Common myeloid progenitor, CD34-positive (primary cell): ENCODE measurements at regions not wholly inside any gene's neighbourhood (a gene's known extent, or its start where the extent isn't known, plus 50 kb on each side); places are given as distances from the start of the nearest gene placed in this dataset.

Source experiments
- CTCF ChIA-PET: fragments of 350-600 bp; sonication (Branson Sonifier 250); formaldehyde crosslinking; loops from one replicate; lab custom pipeline; 2021; ENCODE audit warnings: antibody characterized with exemption; lab: Charles Lee
- POLR2A ChIA-PET: fragments of 350-600 bp; sonication (Branson Sonifier 250); formaldehyde crosslinking; loops from one replicate; lab custom pipeline; 2021; ENCODE audit warnings: antibody characterized with exemption; lab: Charles Lee
- DNase-seq, 3 donors: peaks; one replicate each; pipeline versions ENCODE4 v3.0.0 to v3.0.0-alpha.2; 2013
- H3K27ac ChIP-seq, 2 experiments: 1 replicate in 1 of 2; 2 replicates in 1 of 2; pipeline ENCODE4 v1.7.0; 2013; ENCODE audit warnings: inconsistent platforms in 2 of 2, low read length in 2 of 2, mild to moderate bottlenecking in 2 of 2, low read depth in 1 of 2, moderate library complexity in 1 of 2; ENCODE audit not compliant: severe bottlenecking in 2 of 2, insufficient read depth in 1 of 2, poor library complexity in 1 of 2
- H3K27me3 ChIP-seq, 5 experiments: replicated peaks in 2 of 5; 1 replicate in 3 of 5; 2 replicates in 2 of 5; pipeline versions ENCODE4 v1.6.1 to v1.7.0; 2013; ENCODE audit warnings: low read length in 4 of 5, mild to moderate bottlenecking in 2 of 5, moderate library complexity in 2 of 5, inconsistent platforms in 1 of 5; ENCODE audit not compliant: insufficient read depth in 5 of 5, control insufficient read depth in 4 of 5
- H3K36me3 ChIP-seq, 4 experiments: 1 replicate in 2 of 4; 2 replicates in 2 of 4; pipeline versions ENCODE4 v1.6.1 to v1.7.0; 2013; ENCODE audit warnings: low read length in 3 of 4, control low read depth in 1 of 4, mild to moderate bottlenecking in 1 of 4; ENCODE audit not compliant: control insufficient read depth in 4 of 4, insufficient read depth in 4 of 4
- H3K4me1 ChIP-seq, 4 experiments: 1 replicate in 3 of 4; 2 replicates in 1 of 4; pipeline versions ENCODE4 v1.6.1 to v1.7.1; 2013; ENCODE audit warnings: low read length in 3 of 4, mild to moderate bottlenecking in 3 of 4, control low read depth in 1 of 4, inconsistent platforms in 1 of 4, moderate library complexity in 1 of 4; ENCODE audit not compliant: control insufficient read depth in 4 of 4, insufficient read depth in 4 of 4; ENCODE audit errors: control extremely low read depth in 1 of 4
- H3K4me3 ChIP-seq, 7 experiments: 1 replicate in 4 of 7; 2 replicates in 3 of 7; pipeline versions ENCODE4 v1.5.1 to v1.7.0; 2013; ENCODE audit warnings: mild to moderate bottlenecking in 7 of 7, low read length in 6 of 7, moderate library complexity in 6 of 7, inconsistent platforms in 2 of 7, low read depth in 2 of 7, control low read depth in 1 of 7; ENCODE audit not compliant: insufficient read depth in 4 of 7, control insufficient read depth in 1 of 7; ENCODE audit errors: extremely low read depth in 1 of 7
- H3K9me3 ChIP-seq, 5 experiments: 1 replicate in 4 of 5; 2 replicates in 1 of 5; pipeline versions ENCODE4 v1.6.1 to v1.7.1; 2013; ENCODE audit warnings: low read length in 4 of 5, mild to moderate bottlenecking in 2 of 5, inconsistent platforms in 1 of 5, low read depth in 1 of 5, moderate library complexity in 1 of 5; ENCODE audit not compliant: control insufficient read depth in 4 of 5, insufficient read depth in 2 of 5; ENCODE audit errors: control extremely low read depth in 1 of 5
- WGBS: methylation state at CpG from one replicate; pipeline ENCODE4 v1.1.5; 2013; ENCODE audit not compliant: insufficient coverage; 5-methylcytosine and 5-hydroxymethylcytosine counted together

DNA sequence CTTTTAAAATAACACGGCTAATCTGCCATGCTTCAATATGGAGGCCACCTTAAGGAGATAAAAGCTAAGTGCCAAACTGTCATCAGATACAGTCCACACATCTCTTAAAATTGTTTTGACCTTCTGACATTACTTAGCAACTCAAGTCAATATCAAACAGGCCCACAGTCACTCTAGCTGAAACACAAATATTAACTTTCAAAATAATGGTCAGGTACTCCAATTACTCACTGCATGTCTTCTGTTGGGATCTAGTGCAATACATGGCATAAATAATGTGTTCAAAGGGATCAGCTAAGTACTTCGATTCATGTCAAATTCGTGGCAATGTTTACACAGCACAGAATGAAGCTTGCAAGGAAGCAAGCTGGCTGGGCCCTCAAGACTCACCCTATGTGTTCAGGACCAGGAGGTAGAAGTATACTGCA is 133.9 kb upstream of the BEND6 start:
- no peak for DNase-seq
- WGBS: 91% methylated on average over 3 of the region's 3 CpGs
- H3K27ac ChIP-seq: no peak overlapping the region
- no peaks in the 10 kb centered on the region for H3K27me3 ChIP-seq
- H3K36me3 ChIP-seq: no peaks in the 10 kb centered on the region
- H3K4me3 ChIP-seq: no peak overlapping the region
- ChIA-PET CTCF (interaction anchor here (0.7 to 1.5 kb wide), 5 partner anchors 9 to 228 kb away, joined by 3 to 4 read pairs (median 3); no protein-coding TSS in a partner anchor), POLR2A (no interaction called here)
- H3K9me3 ChIP-seq: no peaks in the 10 kb centered on the region
- no peaks in the 10 kb centered on the region for H3K4me1 ChIP-seq

GRCh38 chr6:56820060-56820459 is 134.8 kb upstream of the BEND6 start:
- DNase-seq: no peak
- Histone ChIP-seq H3K4me1 (no peaks in the 10 kb centered on the region), H3K27ac (no peak overlapping the region), H3K27me3 (no peaks in the 10 kb centered on the region), H3K36me3 (no peaks in the 10 kb centered on the region), H3K9me3 (no peaks in the 10 kb centered on the region), H3K4me3 (no peak overlapping the region)
- no CpG with 5 or more reads among the region's 2 CpGs for WGBS
- ChIA-PET POLR2A (no interaction called here), CTCF (interaction anchor here (1.5 to 1.8 kb wide), 2 partner anchors 13 to 18 kb away, joined by 4 read pairs; no protein-coding TSS in a partner anchor)

GRCh38 chr6:56819604-56820003 is 135.3 kb upstream of the BEND6 start:
- Histone ChIP-seq H3K36me3 (no peaks in the 10 kb centered on the region), H3K4me3 (no peak overlapping the region), H3K4me1 (no peaks in the 10 kb centered on the region), H3K9me3 (no peaks in the 10 kb centered on the region), H3K27ac (no peak overlapping the region), H3K27me3 (no peaks in the 10 kb centered on the region)
- POLR2A ChIA-PET: no interaction called here
- CTCF ChIA-PET: interaction anchor here (0.6 to 1.8 kb wide), 4 partner anchors 10 to 44 kb away, joined by 3 to 4 read pairs (median 4); no protein-coding TSS in a partner anchor
- DNase-seq: no peak
- WGBS: no CpG with 5 or more reads among the region's 1 CpG

GRCh38 chr6:56816370-56816769 is 138.5 kb upstream of the BEND6 start:
- no peak overlapping the region for H3K27ac ChIP-seq
- DNase-seq: no peak
- 100% methylated on average over 1 of the region's 5 CpGs for WGBS
- H3K27me3 ChIP-seq: no peaks in the 10 kb centered on the region
- ChIA-PET CTCF (interaction anchor here (1.4 kb wide), 1 partner anchor 181 kb away, joined by 3 read pairs; no protein-coding TSS in a partner anchor), POLR2A (no interaction called here)
- no peaks in the 10 kb centered on the region for H3K36me3 ChIP-seq
- H3K4me3 ChIP-seq: no peak overlapping the region
- H3K9me3 ChIP-seq: no peaks in the 10 kb centered on the region
- no peaks in the 10 kb centered on the region for H3K4me1 ChIP-seq

GRCh38 chr6:56815436-56815835 is 139.5 kb upstream of the BEND6 start:
- H3K9me3 ChIP-seq: no peaks in the 10 kb centered on the region
- ChIA-PET POLR2A (no interaction called here), CTCF (interaction anchor here (1.1 to 1.4 kb wide), 2 partner anchors 36 to 180 kb away, joined by 3 to 4 read pairs; no protein-coding TSS in a partner anchor)
- no peak for DNase-seq
- H3K4me1 ChIP-seq: no peaks in the 10 kb centered on the region
- H3K36me3 ChIP-seq: no peaks in the 10 kb centered on the region
- H3K27me3 ChIP-seq: no peaks in the 10 kb centered on the region
- no peak overlapping the region for H3K27ac ChIP-seq
- H3K4me3 ChIP-seq: no peak overlapping the region

GRCh38 chr6:56814802-56815201 is 140.1 kb upstream of the BEND6 start:
- no peak for DNase-seq
- Histone ChIP-seq H3K4me3 (no peak overlapping the region), H3K27ac (no peak overlapping the region), H3K36me3 (no peaks in the 10 kb centered on the region), H3K27me3 (no peaks in the 10 kb centered on the region), H3K4me1 (no peaks in the 10 kb centered on the region), H3K9me3 (no peaks in the 10 kb centered on the region)
- ChIA-PET CTCF (interaction anchor here (1.1 kb wide), 1 partner anchor 37 kb away, joined by 4 read pairs; no protein-coding TSS in a partner anchor), POLR2A (no interaction called here)
- 100% methylated on average over 1 of the region's 7 CpGs for WGBS

GRCh38 chr6:56814308-56814707 is 140.6 kb upstream of the BEND6 start:
- no peak for DNase-seq
- Histone ChIP-seq H3K36me3 (no peaks in the 10 kb centered on the region), H3K9me3 (no peaks in the 10 kb centered on the region), H3K27me3 (no peaks in the 10 kb centered on the region), H3K4me1 (no peaks in the 10 kb centered on the region), H3K27ac (no peak overlapping the region), H3K4me3 (no peak overlapping the region)
- WGBS: 88% methylated on average over 2 of the region's 3 CpGs
- ChIA-PET POLR2A (no interaction called here), CTCF (interaction anchor here (1.1 kb wide), 1 partner anchor 37 kb away, joined by 4 read pairs; no protein-coding TSS in a partner anchor)
